ENCODE measurements at regions not wholly inside any gene's neighbourhood (a gene's known extent, or its start where the extent isn't known, plus 50 kb on each side); places are given as distances from the start of the nearest gene placed in this dataset.

GRCh38 chr7:17680943-17681351, 259.3 kb downstream of the SNX13 start:
- H3K27ac ChIP-seq, result peak overlapping the region in 1 of 2 donors; percentile 45
- H3K4me3 ChIP-seq, result no peak overlapping the region
- H3K27me3 ChIP-seq, result no peaks in the 10 kb centered on the region
- H3K9me3 ChIP-seq, result no peaks in the 10 kb centered on the region
- peak; percentile 20 to 33 for TF ChIP-seq CTCF (IDR thresholded peaks at IDR 0.05)
- H3K4me1 ChIP-seq, result peaks cover 18 to 22% of the 10 kb centered on the region in 2 donors
- intact Hi-C loops (cut with DNase I), result no loop called here
- ATAC-seq (peak; percentile 34), DNase-seq (peak in 2 of 4 donors; percentile 20 to 26)
- no peaks in the 10 kb centered on the region for H3K36me3 ChIP-seq

GRCh38 chr7:17681965-17682364, 258.3 kb downstream of the SNX13 start:
- ATAC-seq (no peak), DNase-seq (no peak)
- Histone ChIP-seq H3K9me3 (no peaks in the 10 kb centered on the region), H3K36me3 (no peaks in the 10 kb centered on the region), H3K27ac (no peak overlapping the region), H3K4me1 (peaks cover 18 to 22% of the 10 kb centered on the region in 2 donors), H3K4me3 (no peak overlapping the region), H3K27me3 (no peaks in the 10 kb centered on the region)
- intact Hi-C loops (cut with DNase I), result no loop called here
- no peak for TF ChIP-seq CTCF (IDR thresholded peaks at IDR 0.05)

DNA sequence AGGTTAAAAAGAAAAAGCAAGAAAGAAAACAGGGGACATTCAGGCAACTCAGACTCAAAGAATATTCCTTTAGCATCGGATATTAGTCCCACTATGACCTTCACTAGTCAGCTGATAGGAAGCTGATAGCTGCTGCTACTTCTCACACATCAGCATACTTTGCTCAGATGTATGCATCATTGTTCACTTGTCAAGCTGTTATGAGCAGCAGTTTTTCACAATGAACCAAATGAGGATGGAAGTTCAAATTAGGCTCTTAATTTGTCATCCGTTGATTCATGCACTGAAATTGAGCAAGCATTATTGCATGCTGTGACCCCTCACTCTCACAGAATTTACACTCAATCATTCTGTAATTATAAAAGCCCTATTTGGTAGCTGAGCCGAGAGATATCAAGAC, 257.7 kb downstream of the SNX13 start:
- intact Hi-C loops (cut with DNase I), result no loop called here
- TF ChIP-seq CTCF (IDR thresholded peaks at IDR 0.05), result no peak
- DNase-seq, result no peak
- Histone ChIP-seq H3K4me3 (no peak overlapping the region), H3K27me3 (no peaks in the 10 kb centered on the region), H3K36me3 (no peaks in the 10 kb centered on the region), H3K27ac (no peak overlapping the region), H3K9me3 (no peaks in the 10 kb centered on the region), H3K4me1 (peaks cover 18 to 22% of the 10 kb centered on the region in 2 donors)
- no peak for ATAC-seq

- no peaks in the 10 kb centered on the region for H3K36me3 ChIP-seq
- H3K9me3 ChIP-seq, result no peaks in the 10 kb centered on the region
- H3K4me1 ChIP-seq, result peaks cover 7 to 13% of the 10 kb centered on the region in 2 donors
- no peak for ATAC-seq
- no peak for TF ChIP-seq CTCF (IDR thresholded peaks at IDR 0.05)
- DNase-seq, result no peak
- H3K27ac ChIP-seq, result no peak overlapping the region
- intact Hi-C loops (cut with DNase I), result no loop called here
- no peaks in the 10 kb centered on the region for H3K27me3 ChIP-seq
- H3K4me3 ChIP-seq, result no peak overlapping the region
Measured at GRCh38 chr7:17685141-17685540, 255.2 kb downstream of the SNX13 start.

DNA sequence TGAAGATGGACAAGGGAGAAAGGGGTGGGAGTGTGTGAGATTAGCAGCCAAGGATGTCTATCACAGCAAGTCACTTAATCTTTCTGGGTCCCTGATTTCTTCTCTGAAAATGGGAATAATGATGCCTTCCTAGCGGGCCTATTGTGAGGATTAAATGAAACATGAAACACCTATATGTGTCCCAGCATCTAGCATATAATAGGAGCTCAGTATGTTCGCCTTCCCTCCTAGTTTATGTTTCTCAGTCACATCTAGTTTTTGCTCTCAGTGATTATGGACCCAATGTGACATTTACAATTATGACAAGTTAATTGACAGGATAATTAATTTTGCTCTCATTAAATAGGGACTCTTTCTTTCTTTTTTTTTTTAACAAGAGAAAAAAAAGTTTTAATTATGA, 252.9 kb downstream of the SNX13 start:
- Histone ChIP-seq H3K4me3 (no peak overlapping the region), H3K27me3 (no peaks in the 10 kb centered on the region), H3K4me1 (no peaks in the 10 kb centered on the region), H3K36me3 (no peaks in the 10 kb centered on the region), H3K27ac (no peak overlapping the region), H3K9me3 (no peaks in the 10 kb centered on the region)
- intact Hi-C loops (cut with DNase I), result no loop called here
- ATAC-seq, result no peak
- no peak for TF ChIP-seq CTCF (IDR thresholded peaks at IDR 0.05)
- DNase-seq, result no peak

Measured in left lung (tissue), 4 donors.